GM12878 (cell line): ENCODE measurements at regions not wholly inside any gene's neighbourhood (a gene's known extent, or its start where the extent isn't known, plus 50 kb on each side); places are given as distances from the start of the nearest gene placed in this dataset.

ENCODE experiments used
- ATF7 ChIP-seq: fragments of 450-650 bp; IDR thresholded peaks from 2 replicates; pipeline ENCODE4 v1.6.1; 2016; ENCODE audit warnings: low read depth, mild to moderate bottlenecking
- CBFB ChIP-seq: IDR thresholded peaks from 2 replicates; pipeline ENCODE4 v1.6.1; 2016; ENCODE audit warnings: antibody characterized with exemption, low read depth
- CREB1 ChIP-seq: IDR thresholded peaks from 2 replicates; pipeline ENCODE4 v1.6.1; 2012; ENCODE audit warnings: low read depth, mild to moderate bottlenecking, inconsistent platforms
- DPF2 ChIP-seq: fragments of 450-650 bp; IDR thresholded peaks from 2 replicates; pipeline ENCODE4 v1.6.1; 2017; ENCODE audit warnings: mild to moderate bottlenecking
- EGR1 ChIP-seq, 2 experiments: IDR thresholded peaks; 1 replicate in 1 of 2; 2 replicates in 1 of 2; pipeline ENCODE4 v1.6.1; 2011 to 2012; ENCODE audit warnings: low read depth in 2 of 2, low read length in 2 of 2, borderline replicate concordance in 1 of 2, mild to moderate bottlenecking in 1 of 2, moderate library complexity in 1 of 2
- ESRRA ChIP-seq: IDR thresholded peaks from 2 replicates; pipeline ENCODE4 v1.6.1; 2012; ENCODE audit warnings: mild to moderate bottlenecking, low read length, improper control_type of control experiment
- GABPA ChIP-seq: IDR thresholded peaks from 2 replicates; pipeline ENCODE4 v1.6.1; 2014; ENCODE audit warnings: antibody characterized with exemption, low read depth, mild to moderate bottlenecking, inconsistent platforms
- HDAC6 ChIP-seq: fragments of 200-600 bp; sonication (generic); IDR thresholded peaks from one replicate; pipeline ENCODE4 v1.8.0; 2017; ENCODE audit warnings: antibody characterized with exemption; ENCODE audit not compliant: unreplicated experiment
- IKZF1 ChIP-seq: fragments of 450-650 bp; conservative IDR thresholded peaks from 2 replicates; pipeline ENCODE4 v1.6.1; 2017; ENCODE audit warnings: antibody characterized with exemption, mild to moderate bottlenecking
- LARP7 ChIP-seq: fragments of 450-650 bp; IDR thresholded peaks from 2 replicates; pipeline ENCODE4 v1.6.1; 2017; ENCODE audit warnings: mild to moderate bottlenecking
- MXI1 ChIP-seq: fragments of 150-350 bp; IDR thresholded peaks from 2 replicates; pipeline ENCODE4 v1.6.1; 2011; ENCODE audit warnings: low read depth, mild to moderate bottlenecking, inconsistent platforms, low read length, improper control_type of control experiment
- NBN ChIP-seq: fragments of 450-650 bp; IDR thresholded peaks from 2 replicates; pipeline ENCODE4 v1.6.1; 2016
- NFIC ChIP-seq: IDR thresholded peaks from 2 replicates; pipeline ENCODE4 v1.6.1; 2012; ENCODE audit warnings: low read depth, mild to moderate bottlenecking, inconsistent platforms, low read length, moderate library complexity
- NFYA ChIP-seq: IDR thresholded peaks from 2 replicates; pipeline ENCODE4 v1.6.1; 2011; ENCODE audit warnings: low read depth, mild to moderate bottlenecking, low read length, improper control_type of control experiment, borderline replicate concordance
- NFYB ChIP-seq: IDR thresholded peaks from 2 replicates; pipeline ENCODE4 v1.6.1; 2011; ENCODE audit warnings: low read depth, mild to moderate bottlenecking, low read length, improper control_type of control experiment, moderate library complexity; ENCODE audit not compliant: insufficient read depth
- NR2C1 ChIP-seq: fragments of 450-650 bp; IDR thresholded peaks from 2 replicates; pipeline ENCODE4 v1.6.1; 2017; ENCODE audit warnings: antibody characterized with exemption, mild to moderate bottlenecking, moderate library complexity
- NR2F1 ChIP-seq: fragments of 450-650 bp; conservative IDR thresholded peaks from 2 replicates; pipeline ENCODE4 v1.6.1; 2017; ENCODE audit warnings: mild to moderate bottlenecking
- RAD51 ChIP-seq: fragments of 450-650 bp; IDR thresholded peaks from 2 replicates; pipeline ENCODE4 v1.6.1; 2016; ENCODE audit warnings: moderate library complexity, mild to moderate bottlenecking, inconsistent platforms
- RCOR1 ChIP-seq: conservative IDR thresholded peaks from 2 replicates; pipeline ENCODE4 v1.6.1; 2012; ENCODE audit warnings: low read depth, low read length, improper control_type of control experiment
- RELA ChIP-seq: fragments of 450-650 bp; IDR thresholded peaks from 2 replicates; pipeline ENCODE4 v1.8.0; 2014; ENCODE audit warnings: borderline replicate concordance; ENCODE audit not compliant: partially characterized antibody
- SIN3A ChIP-seq: IDR thresholded peaks from 2 replicates; pipeline ENCODE4 v1.6.1; 2012; ENCODE audit warnings: low read depth, low read length, improper control_type of control experiment
- SMAD5 ChIP-seq: IDR thresholded peaks from 2 replicates; pipeline ENCODE4 v1.6.1; 2016; ENCODE audit warnings: antibody characterized with exemption, low read depth
- SMARCA5 ChIP-seq: fragments of 450-650 bp; IDR thresholded peaks from 2 replicates; pipeline ENCODE4 v1.6.1; 2017; ENCODE audit warnings: mild to moderate bottlenecking
- SP1 ChIP-seq: IDR thresholded peaks from one replicate; pipeline ENCODE4 v1.6.1; 2011; ENCODE audit warnings: low read depth, low read length
- SUPT20H ChIP-seq: IDR thresholded peaks from 2 replicates; pipeline ENCODE4 v1.6.1; 2011; ENCODE audit warnings: low read depth, mild to moderate bottlenecking, low read length, moderate library complexity, borderline replicate concordance; ENCODE audit not compliant: control insufficient read depth
- TARDBP ChIP-seq: IDR thresholded peaks from 2 replicates; pipeline ENCODE4 v1.6.1; 2016; ENCODE audit warnings: borderline replicate concordance
- ZNF24 ChIP-seq: fragments of 450-650 bp; IDR thresholded peaks from 2 replicates; pipeline ENCODE4 v1.6.1; 2017; ENCODE audit warnings: antibody characterized with exemption, mild to moderate bottlenecking
- ZNF384 ChIP-seq: IDR thresholded peaks from 2 replicates; pipeline ENCODE4 v1.6.1; 2012; ENCODE audit warnings: low read depth, mild to moderate bottlenecking, low read length, improper control_type of control experiment, borderline replicate concordance
- TF ChIP-seq, protein P1 (sequence below): fragments of 450-650 bp; IDR thresholded peaks from 2 replicates; pipeline ENCODE4 v1.6.1; 2017; ENCODE audit warnings: mild to moderate bottlenecking, moderate library complexity
- TF ChIP-seq, protein P2 (sequence below): IDR thresholded peaks from 2 replicates; pipeline ENCODE4 v1.6.1; 2012; ENCODE audit warnings: mild to moderate bottlenecking, low read depth, low read length

DNA sequence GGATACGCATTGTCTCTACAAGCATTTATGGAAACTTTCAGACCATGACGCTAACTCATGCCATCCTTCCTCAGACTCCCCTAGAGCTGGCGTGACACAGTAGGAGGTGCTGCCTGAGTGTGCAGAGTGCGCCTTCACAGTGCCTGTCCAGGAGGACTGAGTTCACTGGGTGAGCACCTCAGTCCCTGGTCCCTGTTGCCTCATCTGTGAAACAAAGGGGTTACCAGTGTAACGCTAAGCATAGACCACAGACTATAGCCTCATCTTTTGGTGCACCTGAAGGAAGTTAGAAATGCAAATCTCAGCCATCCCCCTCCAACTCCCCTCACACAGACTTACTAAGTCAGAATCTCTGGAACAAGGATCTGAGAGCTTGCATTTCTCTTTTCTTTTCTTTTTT, 142.8 kb downstream of the TMEM17 start (continued):
- TF ChIP-seq NFYA: no peak
- no peak for TF ChIP-seq MXI1
- TF ChIP-seq ATF7: no peak
- no peak for TF ChIP-seq NBN
- TF ChIP-seq DPF2: no peak
- TF ChIP-seq IKZF1: no peak
- TF ChIP-seq NFIC: peak; percentile 31; the same call in 1 of the 2 replicates
- no peak for TF ChIP-seq NR2C1
- no peak for TF ChIP-seq RCOR1
- TF ChIP-seq, protein P1, sequence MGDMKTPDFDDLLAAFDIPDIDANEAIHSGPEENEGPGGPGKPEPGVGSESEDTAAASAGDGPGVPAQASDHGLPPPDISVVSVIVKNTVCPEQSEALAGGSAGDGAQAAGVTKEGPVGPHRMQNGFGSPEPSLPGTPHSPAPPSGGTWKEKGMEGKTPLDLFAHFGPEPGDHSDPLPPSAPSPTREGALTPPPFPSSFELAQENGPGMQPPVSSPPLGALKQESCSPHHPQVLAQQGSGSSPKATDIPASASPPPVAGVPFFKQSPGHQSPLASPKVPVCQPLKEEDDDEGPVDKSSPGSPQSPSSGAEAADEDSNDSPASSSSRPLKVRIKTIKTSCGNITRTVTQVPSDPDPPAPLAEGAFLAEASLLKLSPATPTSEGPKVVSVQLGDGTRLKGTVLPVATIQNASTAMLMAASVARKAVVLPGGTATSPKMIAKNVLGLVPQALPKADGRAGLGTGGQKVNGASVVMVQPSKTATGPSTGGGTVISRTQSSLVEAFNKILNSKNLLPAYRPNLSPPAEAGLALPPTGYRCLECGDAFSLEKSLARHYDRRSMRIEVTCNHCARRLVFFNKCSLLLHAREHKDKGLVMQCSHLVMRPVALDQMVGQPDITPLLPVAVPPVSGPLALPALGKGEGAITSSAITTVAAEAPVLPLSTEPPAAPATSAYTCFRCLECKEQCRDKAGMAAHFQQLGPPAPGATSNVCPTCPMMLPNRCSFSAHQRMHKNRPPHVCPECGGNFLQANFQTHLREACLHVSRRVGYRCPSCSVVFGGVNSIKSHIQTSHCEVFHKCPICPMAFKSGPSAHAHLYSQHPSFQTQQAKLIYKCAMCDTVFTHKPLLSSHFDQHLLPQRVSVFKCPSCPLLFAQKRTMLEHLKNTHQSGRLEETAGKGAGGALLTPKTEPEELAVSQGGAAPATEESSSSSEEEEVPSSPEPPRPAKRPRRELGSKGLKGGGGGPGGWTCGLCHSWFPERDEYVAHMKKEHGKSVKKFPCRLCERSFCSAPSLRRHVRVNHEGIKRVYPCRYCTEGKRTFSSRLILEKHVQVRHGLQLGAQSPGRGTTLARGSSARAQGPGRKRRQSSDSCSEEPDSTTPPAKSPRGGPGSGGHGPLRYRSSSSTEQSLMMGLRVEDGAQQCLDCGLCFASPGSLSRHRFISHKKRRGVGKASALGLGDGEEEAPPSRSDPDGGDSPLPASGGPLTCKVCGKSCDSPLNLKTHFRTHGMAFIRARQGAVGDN: no peak
- TF ChIP-seq RAD51: no peak
- TF ChIP-seq ZNF24: 0 out of 2 replicates have a peak, but pooled peaks have one; percentile 53
- TF ChIP-seq SUPT20H: no peak
- TF ChIP-seq, protein P2, sequence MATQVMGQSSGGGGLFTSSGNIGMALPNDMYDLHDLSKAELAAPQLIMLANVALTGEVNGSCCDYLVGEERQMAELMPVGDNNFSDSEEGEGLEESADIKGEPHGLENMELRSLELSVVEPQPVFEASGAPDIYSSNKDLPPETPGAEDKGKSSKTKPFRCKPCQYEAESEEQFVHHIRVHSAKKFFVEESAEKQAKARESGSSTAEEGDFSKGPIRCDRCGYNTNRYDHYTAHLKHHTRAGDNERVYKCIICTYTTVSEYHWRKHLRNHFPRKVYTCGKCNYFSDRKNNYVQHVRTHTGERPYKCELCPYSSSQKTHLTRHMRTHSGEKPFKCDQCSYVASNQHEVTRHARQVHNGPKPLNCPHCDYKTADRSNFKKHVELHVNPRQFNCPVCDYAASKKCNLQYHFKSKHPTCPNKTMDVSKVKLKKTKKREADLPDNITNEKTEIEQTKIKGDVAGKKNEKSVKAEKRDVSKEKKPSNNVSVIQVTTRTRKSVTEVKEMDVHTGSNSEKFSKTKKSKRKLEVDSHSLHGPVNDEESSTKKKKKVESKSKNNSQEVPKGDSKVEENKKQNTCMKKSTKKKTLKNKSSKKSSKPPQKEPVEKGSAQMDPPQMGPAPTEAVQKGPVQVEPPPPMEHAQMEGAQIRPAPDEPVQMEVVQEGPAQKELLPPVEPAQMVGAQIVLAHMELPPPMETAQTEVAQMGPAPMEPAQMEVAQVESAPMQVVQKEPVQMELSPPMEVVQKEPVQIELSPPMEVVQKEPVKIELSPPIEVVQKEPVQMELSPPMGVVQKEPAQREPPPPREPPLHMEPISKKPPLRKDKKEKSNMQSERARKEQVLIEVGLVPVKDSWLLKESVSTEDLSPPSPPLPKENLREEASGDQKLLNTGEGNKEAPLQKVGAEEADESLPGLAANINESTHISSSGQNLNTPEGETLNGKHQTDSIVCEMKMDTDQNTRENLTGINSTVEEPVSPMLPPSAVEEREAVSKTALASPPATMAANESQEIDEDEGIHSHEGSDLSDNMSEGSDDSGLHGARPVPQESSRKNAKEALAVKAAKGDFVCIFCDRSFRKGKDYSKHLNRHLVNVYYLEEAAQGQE: no peak
- TF ChIP-seq ESRRA: no peak
- TF ChIP-seq EGR1 (IDR thresholded peaks at IDR 0.05; ENCODE audit: borderline replicate concordance in 1 of 2, low read depth in 2 of 2, low read length in 2 of 2): no peak
- TF ChIP-seq SP1: no peak
- no peak for TF ChIP-seq ZNF384
- no peak for TF ChIP-seq RELA
- no peak for TF ChIP-seq LARP7
- no peak for TF ChIP-seq NR2F1
- no peak for TF ChIP-seq CREB1
- no peak for TF ChIP-seq HDAC6
- TF ChIP-seq SIN3A: no peak
- TF ChIP-seq CBFB: no peak
- TF ChIP-seq TARDBP: no peak
- TF ChIP-seq SMAD5: no peak
- no peak for TF ChIP-seq SMARCA5
- no peak for TF ChIP-seq NFYB
- no peak for TF ChIP-seq GABPA
